Epithelial cell of proximal tubule (primary cell): ENCODE measurements at regions not wholly inside any gene's neighbourhood (a gene's known extent, or its start where the extent isn't known, plus 50 kb on each side); places are given as distances from the start of the nearest gene placed in this dataset.

Source experiments
- DNase-seq: peaks from one replicate; pipeline ENCODE4 v3.0.0-alpha.2; 2011; ENCODE audit warnings: low read depth
- H3K4me3 ChIP-seq: 2 replicates; pipeline ENCODE4 v1.5.1; 2011; ENCODE audit warnings: low read depth, mild to moderate bottlenecking, low read length
- CTCF ChIP-seq: conservative IDR thresholded peaks from 2 replicates; pipeline ENCODE4 v1.5.1; 2012; ENCODE audit warnings: low read depth, mild to moderate bottlenecking, low read length

GRCh38 chr20:57893366-57893999 is 183.7 kb upstream of the PMEPA1 start:
- H3K4me3 ChIP-seq: no peak overlapping the region
- no peak for TF ChIP-seq CTCF
- DNase-seq: no peak

- H3K4me3 ChIP-seq: no peak overlapping the region
- TF ChIP-seq CTCF: no peak
- DNase-seq: no peak
Observed at GRCh38 chr20:57892471-57892870, 182.7 kb upstream of the PMEPA1 start.

- DNase-seq: no peak
- no peak overlapping the region for H3K4me3 ChIP-seq
- no peak for TF ChIP-seq CTCF
Observed at GRCh38 chr20:57891014-57891413, 181.2 kb upstream of the PMEPA1 start.

- DNase-seq: no peak
- TF ChIP-seq CTCF: no peak
- H3K4me3 ChIP-seq: no peak overlapping the region
Observed at GRCh38 chr20:57890202-57890800, 180.5 kb upstream of the PMEPA1 start.

GRCh38 chr20:57888591-57888990 is 178.8 kb upstream of the PMEPA1 start:
- TF ChIP-seq CTCF: no peak
- no peak overlapping the region for H3K4me3 ChIP-seq
- no peak for DNase-seq

GRCh38 chr20:57884956-57885355 is 175.1 kb upstream of the PMEPA1 start:
- DNase-seq: no peak
- TF ChIP-seq CTCF: no peak
- H3K4me3 ChIP-seq: no peak overlapping the region

GRCh38 chr20:57883761-57884160 is 173.9 kb upstream of the PMEPA1 start:
- H3K4me3 ChIP-seq: no peak overlapping the region
- DNase-seq: no peak
- no peak for TF ChIP-seq CTCF
